AG09309 (cell line): ENCODE measurements at regions not wholly inside any gene's neighbourhood (a gene's known extent, or its start where the extent isn't known, plus 50 kb on each side); places are given as distances from the start of the nearest gene placed in this dataset.
"Not testable (repeated sequence)": the region's sequence is repeated elsewhere in the genome, so short reads cannot be mapped to it uniquely, and the experiment has no call there.

ENCODE experiments used
- DNase-seq: peaks from one replicate; pipeline ENCODE4 v3.0.0-alpha.2; 2010; ENCODE audit warnings: low read depth
- H3K4me3 ChIP-seq: 2 replicates; pipeline ENCODE4 v1.5.1; 2011; ENCODE audit warnings: mild to moderate bottlenecking, low read depth, low read length, moderate library complexity; ENCODE audit not compliant: control insufficient read depth
- CTCF ChIP-seq: IDR thresholded peaks from 2 replicates; pipeline ENCODE4 v1.5.1; 2011; ENCODE audit warnings: mild to moderate bottlenecking, low read depth, low read length, inconsistent platforms; ENCODE audit not compliant: insufficient read depth, control insufficient read depth; ENCODE audit errors: missing control alignments

- H3K4me3 ChIP-seq = no peak overlapping the region
- DNase-seq = no peak
- TF ChIP-seq CTCF = no peak
These were observed 59.8 kb upstream of the LPAR1 start for GRCh38 chr9:111098093-111098492.

GRCh38 chr9:111096051-111096450, 57.8 kb upstream of the LPAR1 start:
- no peak for TF ChIP-seq CTCF
- no peak for DNase-seq
- no peak overlapping the region for H3K4me3 ChIP-seq

- DNase-seq = no peak
- TF ChIP-seq CTCF = no peak
- no peak overlapping the region for H3K4me3 ChIP-seq
These were observed 57.2 kb upstream of the LPAR1 start for GRCh38 chr9:111095441-111095840.

GRCh38 chr9:111094958-111095357, 56.7 kb upstream of the LPAR1 start:
- no peak for TF ChIP-seq CTCF
- H3K4me3 ChIP-seq = no peak overlapping the region
- no peak for DNase-seq

GRCh38 chr9:111094433-111094924, 56.2 kb upstream of the LPAR1 start:
- no peak for TF ChIP-seq CTCF
- H3K4me3 ChIP-seq = no peak overlapping the region
- DNase-seq = peak; percentile 50

- H3K4me3 ChIP-seq, DNase-seq: not testable (repeated sequence)
These were observed 53.9 kb upstream of the LPAR1 start for GRCh38 chr9:111092167-111092566.
